ENCODE measurements at regions not wholly inside any gene's neighbourhood (a gene's known extent, or its start where the extent isn't known, plus 50 kb on each side); places are given as distances from the start of the nearest gene placed in this dataset.

DNA sequence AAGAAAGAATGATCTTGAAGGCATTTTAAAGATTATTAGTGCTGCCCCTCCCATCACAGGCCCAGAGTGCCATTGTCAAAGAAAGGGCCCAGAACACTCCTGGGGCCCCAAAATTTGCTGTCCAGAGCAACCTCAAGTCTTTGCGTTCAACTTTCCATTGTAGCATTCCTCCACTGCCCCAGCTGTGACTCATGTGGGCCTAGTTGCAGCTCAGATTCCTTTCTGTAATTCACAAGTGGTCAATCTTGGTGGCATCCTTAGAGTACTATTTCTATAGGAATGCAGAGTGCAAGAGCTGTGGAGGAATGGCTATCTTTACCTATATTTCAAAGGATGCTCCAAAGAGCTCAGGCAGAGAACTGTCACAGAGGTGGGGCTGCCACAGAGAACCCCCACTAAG is 1500.8 kb upstream of the IGFBP7 start:
- TF ChIP-seq, protein P1, sequence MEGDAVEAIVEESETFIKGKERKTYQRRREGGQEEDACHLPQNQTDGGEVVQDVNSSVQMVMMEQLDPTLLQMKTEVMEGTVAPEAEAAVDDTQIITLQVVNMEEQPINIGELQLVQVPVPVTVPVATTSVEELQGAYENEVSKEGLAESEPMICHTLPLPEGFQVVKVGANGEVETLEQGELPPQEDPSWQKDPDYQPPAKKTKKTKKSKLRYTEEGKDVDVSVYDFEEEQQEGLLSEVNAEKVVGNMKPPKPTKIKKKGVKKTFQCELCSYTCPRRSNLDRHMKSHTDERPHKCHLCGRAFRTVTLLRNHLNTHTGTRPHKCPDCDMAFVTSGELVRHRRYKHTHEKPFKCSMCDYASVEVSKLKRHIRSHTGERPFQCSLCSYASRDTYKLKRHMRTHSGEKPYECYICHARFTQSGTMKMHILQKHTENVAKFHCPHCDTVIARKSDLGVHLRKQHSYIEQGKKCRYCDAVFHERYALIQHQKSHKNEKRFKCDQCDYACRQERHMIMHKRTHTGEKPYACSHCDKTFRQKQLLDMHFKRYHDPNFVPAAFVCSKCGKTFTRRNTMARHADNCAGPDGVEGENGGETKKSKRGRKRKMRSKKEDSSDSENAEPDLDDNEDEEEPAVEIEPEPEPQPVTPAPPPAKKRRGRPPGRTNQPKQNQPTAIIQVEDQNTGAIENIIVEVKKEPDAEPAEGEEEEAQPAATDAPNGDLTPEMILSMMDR (IDR thresholded peaks at IDR 0.05; ENCODE audit: low read depth, low read length), result no peak
- H3K4me3 ChIP-seq (ENCODE audit: low read depth, low read length), result no peak overlapping the region

DNA sequence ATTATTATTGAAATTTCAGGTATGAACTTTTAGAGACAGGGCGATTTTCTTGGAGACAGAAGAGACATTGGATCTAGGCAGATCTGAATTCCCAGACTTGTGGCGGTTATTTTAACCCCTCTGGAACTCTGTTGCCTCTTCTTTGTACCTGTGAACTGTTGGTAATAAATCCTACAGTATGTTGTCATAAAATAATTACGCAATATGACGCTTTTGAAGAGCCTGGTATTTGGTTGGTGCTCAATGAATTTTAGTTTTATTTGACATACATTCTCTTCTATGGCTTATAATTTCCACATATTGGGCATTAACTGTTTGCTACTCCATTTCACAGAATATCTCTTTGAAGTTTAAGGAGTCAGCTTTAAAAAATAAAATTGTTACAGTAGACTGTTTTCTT is 1496.1 kb upstream of the IGFBP7 start:
- H3K4me3 ChIP-seq (ENCODE audit: low read depth, low read length), result no peak overlapping the region
- TF ChIP-seq, protein P1 (IDR thresholded peaks at IDR 0.05; ENCODE audit: low read depth, low read length), result no peak

DNA sequence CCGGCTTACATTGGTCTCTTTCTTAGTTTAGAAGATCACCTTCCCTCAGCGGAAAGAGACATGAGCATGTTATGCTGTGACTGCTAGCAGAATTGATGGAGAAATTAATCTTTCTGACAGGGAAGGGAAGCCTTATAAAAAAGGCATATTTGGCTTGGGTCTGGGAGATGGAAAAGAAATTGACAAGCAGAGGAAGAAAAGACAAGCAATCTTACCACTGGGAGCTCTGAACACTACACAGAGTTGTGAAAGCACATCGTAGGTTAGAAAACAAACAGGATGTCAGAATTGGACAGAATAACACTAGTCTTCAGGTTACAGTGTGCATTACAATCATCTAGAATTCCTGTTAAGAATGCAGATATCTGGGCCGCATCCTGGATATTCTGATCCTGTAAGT is 1493.8 kb upstream of the IGFBP7 start:
- TF ChIP-seq, protein P1 (IDR thresholded peaks at IDR 0.05; ENCODE audit: low read depth, low read length), result no peak

DNA sequence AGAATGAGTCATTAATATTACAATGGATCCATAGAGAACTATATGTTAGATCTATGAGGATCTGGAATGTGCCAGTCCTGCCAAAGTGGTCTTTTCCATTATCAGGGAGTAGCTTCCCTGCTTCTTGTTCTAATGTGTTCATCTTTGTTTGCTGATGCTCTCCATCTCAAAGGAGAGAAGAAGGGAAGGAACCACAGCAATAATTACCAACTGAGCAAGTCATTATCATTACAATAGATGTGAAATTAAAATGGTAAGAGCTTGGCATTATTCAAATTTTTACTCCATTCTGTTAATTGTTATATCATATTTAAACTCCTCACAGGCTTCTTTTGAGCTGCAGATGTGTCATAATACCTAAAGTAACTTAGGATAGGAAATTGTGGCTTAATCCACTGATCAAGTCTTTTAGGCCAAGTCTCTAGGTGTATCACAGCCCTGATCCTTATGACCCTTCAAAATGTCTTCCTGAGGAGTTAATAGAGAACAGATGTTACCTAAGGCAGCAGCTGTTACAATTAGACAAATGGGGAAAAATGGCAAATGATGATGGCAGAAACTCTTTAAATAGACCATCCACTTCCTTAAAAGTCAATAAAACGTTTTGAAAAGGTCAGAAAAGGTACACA is 1492.7 kb upstream of the IGFBP7 start:
- TF ChIP-seq, protein P1 (IDR thresholded peaks at IDR 0.05; ENCODE audit: low read depth, low read length), result no peak
- no peak overlapping the region for H3K4me3 ChIP-seq (ENCODE audit: low read depth, low read length)

More for the DNA sequence above, 1493.8 kb upstream of the IGFBP7 start:
- no peak overlapping the region for H3K4me3 ChIP-seq (ENCODE audit: low read depth, low read length)

DNA sequence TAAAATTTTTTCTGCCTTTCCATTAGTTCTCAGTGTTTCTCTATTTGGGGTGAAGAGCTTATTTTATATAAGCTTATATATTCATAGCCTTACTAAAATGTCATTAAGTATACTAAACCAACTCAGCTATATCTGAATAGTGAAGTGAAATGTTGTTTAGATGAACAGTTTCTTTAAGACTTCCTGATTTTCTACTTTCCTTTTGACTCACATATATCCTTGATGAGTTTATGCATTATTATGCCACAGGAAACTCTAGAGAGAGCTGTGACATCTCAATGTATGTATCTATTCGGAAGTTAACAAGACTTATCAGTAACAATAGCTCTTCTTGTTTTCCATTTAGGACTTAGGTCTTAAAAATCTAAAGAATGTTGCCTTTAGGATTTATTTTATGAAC is 1491.8 kb upstream of the IGFBP7 start:
- H3K4me3 ChIP-seq (ENCODE audit: low read depth, low read length), result no peak overlapping the region
- TF ChIP-seq, protein P1 (IDR thresholded peaks at IDR 0.05; ENCODE audit: low read depth, low read length), result no peak

DNA sequence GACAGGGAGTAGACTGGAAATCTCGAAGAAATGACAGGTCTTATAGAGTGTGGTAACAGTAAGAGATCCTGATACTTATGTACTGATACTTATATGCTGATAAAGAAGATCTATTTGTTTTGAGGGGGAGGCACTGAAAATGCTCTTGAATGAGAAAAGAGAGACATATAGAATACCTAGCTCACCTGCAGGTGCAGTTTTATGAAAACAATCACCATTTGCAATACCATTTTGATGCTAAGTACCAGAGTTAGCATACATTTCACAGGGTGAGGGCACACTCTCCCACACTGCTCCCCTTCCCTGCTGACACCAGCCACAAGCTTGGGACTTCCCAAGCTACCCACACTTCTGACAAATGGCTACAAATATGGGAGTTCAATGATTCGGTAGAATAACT is 1490.1 kb upstream of the IGFBP7 start:
- H3K4me3 ChIP-seq (ENCODE audit: low read depth, low read length), result no peak overlapping the region
- TF ChIP-seq, protein P1 (IDR thresholded peaks at IDR 0.05; ENCODE audit: low read depth, low read length), result no peak

DNA sequence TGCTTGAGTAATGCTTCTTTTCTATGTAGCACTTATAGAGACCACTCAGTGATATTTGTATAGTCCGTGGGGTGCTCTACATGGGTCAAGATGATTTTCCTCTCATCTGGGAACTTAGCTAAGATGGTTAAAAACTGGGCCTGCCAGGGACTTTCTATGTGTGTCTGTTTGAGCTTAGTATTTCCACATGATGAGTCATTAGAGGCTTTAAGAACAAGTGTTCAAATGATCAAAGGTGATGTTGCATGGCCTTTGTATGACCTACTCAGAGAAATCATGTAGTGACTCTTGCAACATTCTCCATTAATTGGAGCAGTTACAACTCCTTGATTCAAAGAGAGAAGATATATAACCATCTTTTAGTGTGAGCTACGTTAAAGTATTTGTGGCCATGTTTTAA is 1480.5 kb upstream of the IGFBP7 start:
- no peak overlapping the region for H3K4me3 ChIP-seq (ENCODE audit: low read depth, low read length)
- TF ChIP-seq, protein P1 (IDR thresholded peaks at IDR 0.05; ENCODE audit: low read depth, low read length), result no peak

Measured in WI38 (cell line).